Left hindlimb (tissue), 1 donor: ENCODE measurements at regions not wholly inside any gene's neighbourhood (a gene's known extent, or its start where the extent isn't known, plus 50 kb on each side); places are given as distances from the start of the nearest gene placed in this dataset.

ENCODE experiments used
- DNase-seq: peaks from one replicate; pipeline ENCODE4 v3.0.0-alpha.2; 2018

DNA sequence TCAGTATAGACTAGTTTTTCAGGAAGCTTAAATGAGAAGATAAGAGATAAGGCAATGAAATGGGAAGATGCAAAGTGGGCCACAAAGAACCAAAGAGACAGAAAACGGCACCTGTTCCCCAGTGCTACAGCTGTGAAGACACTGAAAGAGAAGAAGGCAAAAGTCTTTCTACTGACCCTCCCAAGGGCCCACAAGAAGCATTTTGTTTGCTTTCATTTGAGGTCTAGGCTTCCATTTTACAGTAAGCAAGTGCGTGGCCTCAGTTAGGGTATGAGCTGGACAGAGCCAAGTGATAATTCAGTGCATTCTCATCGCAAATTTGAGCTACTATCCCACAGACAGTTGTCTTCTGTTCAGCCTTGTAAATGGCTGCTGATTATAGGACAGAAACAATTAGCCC is 53.4 kb upstream of the STK17B start:
- no peak for DNase-seq

DNA sequence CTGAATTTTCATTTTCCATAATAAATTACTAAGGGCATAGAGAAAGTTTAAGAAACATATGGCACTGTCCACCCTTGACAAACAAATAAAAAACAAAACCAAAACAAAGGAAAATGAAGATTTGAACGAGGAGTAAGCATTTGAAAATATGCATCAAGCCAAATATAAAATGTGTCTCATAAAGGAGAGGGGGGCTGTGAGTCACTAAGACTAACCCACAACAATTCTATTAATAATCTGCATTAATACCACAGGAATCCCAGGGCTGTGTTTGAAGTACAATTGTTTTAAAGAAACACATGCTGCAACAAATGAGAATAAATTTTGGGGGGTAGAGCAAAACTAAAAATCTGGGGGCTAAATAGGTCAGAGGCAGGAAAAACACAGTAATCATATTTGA is 53.8 kb upstream of the STK17B start:
- no peak for DNase-seq

DNA sequence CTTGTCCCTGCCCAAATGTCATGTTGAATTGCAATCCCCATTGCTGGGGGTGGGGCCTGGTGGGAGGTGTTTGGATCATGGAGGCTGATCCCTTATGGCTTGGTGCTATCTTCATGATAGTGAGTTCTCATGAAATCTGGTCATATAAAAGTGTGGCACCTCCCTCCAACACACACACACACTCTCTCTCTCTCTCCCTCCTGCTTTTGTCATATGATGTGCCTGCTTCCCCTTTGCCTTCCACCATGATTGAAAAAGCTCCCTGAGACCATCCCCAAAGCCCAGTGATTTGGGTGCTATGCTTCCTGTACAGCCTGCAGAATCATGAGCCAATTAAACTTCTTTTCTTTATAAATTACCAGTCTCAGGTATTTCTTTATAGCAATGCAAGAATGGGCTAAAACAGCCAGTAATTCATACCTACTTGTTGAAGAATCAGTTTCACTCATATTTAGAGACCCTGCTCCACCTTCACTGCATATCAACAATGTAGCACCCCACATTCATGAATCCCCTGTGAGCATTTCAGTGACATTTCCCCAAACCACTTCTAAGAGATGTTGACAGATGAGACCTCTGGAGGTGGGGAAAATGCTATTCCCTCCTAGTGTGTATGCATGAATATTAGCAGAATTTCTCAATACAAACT is 54.8 kb upstream of the STK17B start:
- no peak for DNase-seq

DNA sequence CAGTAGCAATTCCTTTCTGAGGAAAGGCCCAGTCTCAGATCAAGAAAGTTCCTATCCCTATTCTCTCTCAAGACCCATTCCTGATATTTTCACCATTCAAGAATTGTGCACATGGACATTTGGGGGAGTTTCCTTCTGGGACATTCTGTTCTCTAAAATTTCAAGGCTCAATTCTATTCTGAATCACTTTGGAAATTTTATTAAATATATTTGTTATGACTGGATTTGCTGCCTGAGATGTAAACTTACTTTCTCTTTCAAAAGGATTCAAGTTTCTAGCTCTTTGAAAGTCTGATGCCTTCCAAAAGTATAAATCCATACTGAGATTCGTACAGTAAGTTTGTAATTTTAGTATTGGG is 55.3 kb upstream of the STK17B start:
- no peak for DNase-seq

DNA sequence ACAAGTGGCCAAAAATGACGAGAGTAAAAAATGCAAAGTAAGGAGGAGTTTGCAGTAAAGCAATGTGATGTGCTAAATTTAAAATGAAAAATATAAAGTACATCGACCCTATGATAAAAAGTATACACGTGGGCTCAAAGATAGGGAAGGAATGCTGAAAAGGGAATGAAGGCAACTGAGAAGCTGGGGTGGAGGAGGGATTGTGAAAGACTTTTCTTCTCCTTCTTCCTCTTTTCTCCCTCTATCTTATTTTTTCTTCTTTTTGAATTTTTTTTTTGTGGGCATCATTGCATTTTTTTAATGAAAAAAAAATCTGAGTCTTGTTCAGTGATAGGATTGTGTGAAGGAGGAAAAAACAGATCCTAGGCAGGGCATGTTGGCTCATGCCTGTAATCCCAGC is 57.6 kb upstream of the STK17B start:
- no peak for DNase-seq

DNA sequence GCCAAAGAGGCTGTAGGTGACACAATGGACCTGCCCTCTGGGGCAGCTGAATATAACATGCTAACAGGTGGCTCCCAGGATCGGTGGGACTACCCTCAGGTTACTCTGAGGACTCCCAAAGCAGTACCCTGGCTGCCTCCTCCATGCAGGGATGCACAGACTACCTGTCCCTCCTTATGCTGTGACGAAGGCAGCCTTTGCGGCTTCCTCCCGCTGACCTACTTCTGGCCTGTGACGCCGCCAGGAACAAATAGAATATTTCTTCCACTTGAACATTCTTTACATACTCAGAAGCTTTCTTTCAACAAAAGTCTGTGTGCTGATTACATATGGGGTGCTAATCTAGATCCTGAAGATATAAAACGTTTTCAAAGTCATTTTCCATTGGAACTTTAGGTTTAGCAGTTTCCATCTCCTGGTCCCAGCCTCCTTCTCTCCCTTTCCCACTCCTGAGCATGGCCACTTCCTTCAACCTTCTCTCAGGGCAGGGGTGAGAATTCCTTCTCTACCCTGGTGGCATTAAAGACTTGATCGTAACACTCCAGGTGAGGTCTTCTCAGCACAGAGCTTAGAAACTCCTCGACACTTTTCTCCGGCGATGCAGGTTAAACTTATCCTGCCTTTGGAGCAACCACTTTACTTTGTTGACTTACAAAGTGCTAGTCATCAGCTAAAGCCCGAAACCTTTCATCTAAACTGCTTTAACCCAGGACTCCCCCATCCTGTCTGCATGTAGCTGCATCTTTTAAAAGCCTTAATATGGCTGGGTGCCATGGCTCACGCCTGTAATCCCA is 58.9 kb upstream of the STK17B start:
- DNase-seq = no peak

DNA sequence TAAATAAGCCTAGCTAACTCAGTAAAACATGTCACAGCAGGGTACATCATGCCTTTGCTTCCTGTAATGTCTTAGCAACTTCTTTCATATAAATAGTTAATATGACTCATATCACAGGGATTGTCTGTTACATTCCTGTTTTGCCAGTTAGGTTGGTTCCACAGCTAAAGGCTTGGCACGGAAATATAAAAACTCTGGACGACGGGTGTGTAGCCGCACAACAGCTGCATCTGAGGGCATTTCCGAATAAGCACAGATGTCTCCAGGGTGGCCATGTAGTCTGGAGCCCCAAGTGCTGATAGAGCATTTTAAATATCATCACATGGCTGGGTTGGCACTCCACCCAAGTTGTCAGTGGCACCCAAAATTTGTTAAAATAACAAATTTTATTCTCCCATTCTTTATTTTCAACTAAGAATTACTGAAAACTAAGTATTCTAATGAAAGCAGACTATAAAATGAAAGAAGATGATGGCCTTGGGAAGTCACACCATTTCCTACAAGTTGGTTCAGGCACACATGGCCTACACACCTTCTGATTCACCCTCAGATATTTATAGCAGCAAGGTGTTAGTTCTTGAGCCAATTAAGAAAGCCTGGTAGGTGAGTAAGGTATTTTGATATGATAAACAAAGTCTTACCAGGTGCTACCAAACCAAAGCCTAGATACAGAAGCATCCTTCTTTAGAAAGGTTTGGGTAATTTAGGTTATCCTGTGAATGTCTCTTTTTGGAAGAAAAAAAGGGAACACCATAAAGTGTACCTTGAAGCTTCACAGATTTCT is 61.8 kb upstream of the STK17B start:
- peak; percentile 75 for DNase-seq

DNA sequence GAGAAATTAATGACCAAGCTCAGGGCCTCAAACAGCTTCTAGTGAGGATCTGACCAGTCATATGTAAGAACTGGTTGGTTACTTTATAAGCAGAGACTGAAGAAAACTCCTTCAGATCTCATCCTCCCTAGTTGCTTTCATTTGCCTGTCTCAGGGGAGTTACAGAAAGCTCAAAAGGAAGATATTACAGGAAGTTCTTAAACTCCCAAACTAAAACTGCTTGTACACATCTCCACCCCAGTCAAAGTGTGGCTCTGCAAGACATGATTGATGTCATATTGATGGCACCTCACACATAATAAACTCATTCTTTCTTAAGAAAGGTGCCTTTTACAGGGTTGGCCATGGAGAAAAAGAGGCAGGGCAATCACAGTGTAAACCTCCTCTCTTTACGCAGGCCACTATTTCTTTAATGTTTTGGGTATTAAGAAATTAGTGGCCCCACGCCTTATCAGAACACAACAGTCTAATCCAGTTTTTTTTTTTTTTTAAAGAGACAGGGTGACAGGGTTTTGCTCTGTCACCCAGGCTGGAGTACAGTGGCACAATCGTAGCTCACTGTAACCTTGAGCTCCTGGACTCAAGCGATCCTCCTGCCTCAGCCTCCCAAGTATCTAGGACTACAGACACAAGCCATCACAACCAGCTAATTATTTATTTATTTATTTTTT is 62.6 kb upstream of the STK17B start:
- DNase-seq = no peak

DNA sequence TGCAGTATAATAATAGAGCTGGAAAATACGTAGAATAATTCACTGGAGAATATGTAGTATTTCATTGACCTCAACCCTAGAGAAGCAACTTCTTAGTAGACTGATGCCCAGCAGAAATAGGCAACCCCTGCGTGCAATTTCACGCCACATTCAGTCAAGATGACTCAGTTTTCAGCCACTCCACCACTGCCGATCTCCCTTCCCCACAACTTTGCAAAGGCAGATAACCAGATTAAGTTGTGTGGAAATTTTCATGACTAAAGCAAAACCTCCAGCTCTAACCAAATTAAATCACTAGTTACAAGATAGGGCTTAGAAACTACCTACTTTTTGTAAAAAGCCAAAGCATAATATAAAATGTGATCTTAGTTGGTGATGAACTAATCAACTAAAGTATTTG is 63.3 kb upstream of the STK17B start:
- DNase-seq = no peak

DNA sequence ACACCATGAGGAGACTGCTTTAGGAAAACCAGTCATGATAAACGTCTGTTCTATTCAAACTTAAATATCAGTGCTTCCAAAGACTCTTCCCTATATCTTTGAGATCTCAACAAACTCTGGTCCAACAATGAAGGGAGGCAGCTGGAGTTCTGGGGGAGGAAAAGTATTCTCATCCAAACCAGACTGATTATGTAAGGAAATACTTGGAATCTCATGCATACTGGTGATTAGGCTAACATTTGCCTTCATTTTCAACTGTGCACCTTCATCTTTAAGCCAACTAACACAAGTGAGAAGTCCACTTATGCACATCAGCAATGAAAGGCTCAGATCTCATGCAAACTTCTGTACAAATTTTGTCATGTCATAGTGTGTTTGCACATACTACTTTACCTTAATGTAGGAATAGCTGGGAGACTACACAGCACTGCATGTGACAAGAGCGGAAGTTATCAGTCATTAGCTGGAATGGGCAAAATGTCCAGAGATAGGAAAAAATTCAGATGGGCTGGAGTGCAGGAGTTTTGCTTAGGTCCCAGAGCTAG is 67.5 kb upstream of the STK17B start:
- no peak for DNase-seq

DNA sequence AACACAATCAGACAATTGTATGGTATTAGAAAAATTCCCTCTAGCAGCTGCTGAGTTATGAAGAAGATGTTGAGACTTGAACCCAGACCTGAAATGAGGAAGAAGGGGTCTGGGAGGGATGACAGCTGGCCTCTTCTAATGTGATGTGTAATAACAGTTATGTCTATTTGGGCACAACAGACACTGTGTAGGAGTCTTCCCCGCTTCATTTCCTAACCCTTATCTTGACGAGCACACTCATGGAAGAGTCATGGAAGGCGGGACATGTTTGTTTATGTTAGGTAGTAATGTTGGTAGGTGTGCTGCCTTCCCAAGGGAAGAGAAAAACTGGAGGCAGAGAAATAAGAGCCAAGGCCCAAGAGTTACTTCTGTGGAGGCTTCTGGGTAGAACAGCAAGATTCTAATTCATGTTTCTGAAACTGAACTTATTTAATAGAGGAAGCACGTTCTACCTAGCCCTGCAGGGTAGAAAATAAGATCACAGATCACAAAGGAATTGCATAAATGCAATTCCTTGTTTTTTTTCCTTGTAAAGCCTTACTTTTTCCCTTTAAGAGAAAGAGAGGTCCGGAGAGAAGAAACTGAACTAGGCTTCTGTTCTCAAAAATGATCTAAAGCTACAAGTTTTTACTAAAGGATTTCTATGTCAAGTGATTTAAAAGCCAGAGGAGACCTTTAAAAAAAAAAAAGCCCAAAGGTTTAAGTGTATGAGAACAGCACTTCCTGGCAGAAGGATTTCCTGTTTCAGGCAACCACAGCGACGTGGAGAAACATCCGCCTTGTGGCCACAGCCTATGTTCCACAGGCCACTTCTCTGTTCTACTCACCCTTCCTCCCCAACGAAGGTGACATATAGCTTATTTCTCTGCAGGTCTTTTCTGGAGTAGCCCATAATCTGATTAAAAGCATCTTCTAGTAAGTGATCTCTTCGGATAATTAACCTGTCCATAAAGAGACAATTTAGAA is 68.5 kb upstream of the STK17B start:
- DNase-seq = peak; percentile 45

DNA sequence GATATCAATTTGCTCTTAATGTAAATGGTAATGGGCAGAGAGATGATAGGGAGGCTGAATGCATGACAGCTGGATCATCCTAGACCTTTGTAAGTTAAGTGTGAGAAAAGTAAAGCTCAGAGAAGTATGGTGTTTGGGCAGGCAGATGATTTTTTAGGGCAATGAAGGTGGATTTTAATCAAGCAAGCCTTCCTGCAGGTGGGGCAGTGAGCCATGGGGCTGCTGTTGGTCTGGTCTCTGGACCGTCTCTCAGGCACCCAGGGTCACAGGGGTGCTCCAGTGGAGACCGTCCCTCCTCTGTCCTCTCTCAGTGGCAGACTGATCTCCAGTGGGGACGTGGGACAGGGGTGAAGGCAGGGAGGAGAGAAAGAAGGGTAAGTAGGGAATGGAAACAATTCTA is 69.8 kb upstream of the STK17B start:
- no peak for DNase-seq

DNA sequence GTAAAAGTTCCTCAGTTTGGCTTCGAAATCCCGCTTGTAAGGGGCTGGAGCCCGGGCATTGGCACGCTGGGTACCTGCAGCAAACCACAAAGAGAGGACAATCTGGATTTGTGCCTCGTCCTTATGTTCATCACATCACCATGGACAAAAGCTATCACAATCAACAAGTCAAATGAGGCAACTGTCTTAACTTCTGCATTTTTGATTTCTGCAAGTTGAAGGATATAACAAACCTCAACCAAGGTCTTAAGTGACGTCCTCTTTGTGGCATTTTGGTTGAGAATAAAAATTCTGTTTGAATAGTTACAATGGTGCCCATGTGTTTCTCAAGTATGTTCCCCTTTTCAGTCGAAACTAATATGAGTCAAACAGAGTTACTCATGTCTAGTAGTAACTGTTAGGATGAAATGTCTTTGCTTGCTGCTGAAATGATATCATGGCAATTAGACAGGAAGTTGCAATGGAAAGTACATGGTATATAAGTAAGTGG is 70.8 kb upstream of the STK17B start:
- no peak for DNase-seq

DNA sequence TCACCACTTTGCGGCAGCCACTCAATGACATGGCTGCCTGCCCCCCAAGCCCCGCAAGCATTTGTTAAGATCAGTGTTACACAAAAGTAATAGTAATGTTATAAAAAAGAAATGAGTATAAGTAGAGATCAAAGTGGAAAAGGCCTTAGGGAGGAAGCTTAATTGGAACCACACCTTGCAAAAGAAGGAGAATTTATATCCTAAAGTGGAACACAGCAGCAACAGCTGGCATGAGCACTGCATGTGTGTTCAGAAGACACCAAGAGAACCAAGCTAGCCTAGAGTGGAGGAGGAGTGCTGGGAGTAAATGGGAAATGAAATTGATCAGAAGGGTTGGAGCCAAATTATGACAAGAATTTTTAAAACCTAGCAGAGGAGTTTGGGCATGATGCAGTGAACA is 73.1 kb upstream of the STK17B start:
- no peak for DNase-seq

DNA sequence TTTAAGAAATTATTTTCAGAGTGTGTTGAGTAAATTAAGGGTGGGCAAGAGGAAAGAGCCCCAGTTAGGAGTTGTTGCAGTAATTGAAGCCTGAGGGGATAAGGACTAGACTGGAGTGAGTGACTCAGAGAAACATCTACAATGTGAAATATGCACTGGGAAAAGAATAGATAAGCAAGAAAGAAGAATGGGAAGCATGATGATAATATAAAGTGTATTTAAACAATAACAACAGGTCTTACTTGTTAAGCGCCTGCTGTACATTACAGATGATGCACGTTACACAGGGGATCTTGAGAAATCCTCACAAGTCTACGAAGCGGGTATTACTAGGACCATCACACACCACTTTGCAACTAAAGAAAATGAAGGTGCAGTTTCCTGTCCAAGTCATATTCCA is 73.6 kb upstream of the STK17B start:
- DNase-seq = no peak

DNA sequence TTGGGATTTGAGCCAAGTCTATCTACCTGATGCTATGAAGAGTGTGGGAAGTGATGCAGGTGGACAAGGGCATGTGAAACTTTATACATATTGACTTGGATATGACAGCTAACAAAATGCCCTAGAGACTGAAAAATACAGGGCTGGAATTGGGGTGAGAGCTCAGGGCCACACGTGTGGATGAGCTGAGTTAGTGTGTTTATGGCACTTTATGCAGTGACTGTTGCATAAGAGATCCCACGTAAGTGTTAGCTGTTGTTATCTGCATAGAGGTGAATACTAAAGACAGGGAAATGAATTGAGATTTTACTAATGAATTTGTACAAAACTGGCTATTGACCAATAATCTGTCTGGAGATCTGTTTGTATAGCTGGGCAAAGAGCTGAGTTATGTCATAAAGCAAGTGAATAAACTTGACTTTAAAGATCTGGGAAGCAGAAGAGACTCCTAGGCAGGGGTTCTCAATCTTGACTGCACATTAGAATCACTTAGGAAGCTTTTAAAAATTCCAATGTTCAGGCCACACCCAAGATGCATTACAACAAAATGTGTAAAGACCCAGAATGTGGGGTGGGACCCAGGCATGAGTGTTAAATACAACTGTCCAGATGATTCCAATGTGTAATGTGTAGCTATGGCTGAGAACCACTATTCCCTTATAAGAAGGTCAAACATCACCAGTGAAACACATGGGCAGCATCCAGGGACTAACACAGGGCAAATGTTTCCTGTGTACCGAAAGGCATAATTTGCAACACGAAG is 74.2 kb upstream of the STK17B start:
- DNase-seq = no peak

DNA sequence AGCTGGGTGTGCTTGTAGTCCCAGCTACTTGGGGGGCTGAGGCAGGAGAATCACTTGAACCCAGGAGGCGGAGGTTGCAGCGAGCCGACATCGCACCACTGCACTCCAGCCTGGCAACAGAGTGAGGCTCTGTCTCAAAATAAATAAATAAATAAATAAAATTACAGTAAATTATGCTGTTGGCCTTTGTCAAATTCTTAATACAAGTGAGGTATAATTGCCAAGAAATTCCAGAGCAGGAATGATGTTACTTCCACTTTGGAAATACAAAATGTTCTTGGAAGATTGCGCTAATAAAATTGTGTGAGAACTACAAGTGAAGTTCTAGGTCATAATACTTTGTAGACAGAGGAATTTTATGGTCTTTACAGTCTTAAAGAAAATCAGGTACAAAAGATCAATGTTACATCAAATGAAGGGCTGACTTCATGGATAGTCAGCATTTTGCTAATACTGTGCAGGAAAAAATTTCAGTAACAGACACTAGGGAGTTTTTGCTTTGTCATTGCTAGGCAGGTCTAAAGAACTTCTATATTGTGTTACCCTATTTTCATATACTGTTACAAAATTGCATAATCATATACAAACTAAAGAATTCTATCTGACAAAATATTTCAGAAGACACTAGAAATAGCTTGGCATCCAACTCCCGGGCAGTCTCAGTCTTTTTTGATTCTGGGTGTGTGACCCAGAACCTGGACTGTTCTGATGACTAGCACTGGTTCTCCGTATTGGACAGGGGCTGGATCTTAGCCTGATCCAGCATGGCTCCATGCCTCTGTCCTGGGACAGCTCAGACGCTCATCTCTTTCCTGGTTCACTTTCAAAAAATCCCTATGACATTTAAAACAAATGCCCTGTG is 76.0 kb upstream of the STK17B start:
- DNase-seq = no peak

DNA sequence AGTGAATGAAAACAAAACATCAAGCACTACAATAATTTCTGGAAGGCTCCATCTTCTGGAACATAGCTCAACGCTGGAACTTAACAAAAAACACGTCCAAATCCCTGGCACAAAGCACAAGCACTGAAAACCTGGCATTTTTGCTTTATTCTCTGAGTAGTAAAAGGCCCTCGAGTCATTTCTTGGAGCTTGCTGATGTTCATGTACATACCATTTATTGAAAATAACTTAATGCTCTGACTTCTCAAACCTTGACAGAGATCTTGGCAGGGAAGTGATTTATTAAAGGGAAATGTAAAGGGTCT is 76.5 kb upstream of the STK17B start:
- no peak for DNase-seq

DNA sequence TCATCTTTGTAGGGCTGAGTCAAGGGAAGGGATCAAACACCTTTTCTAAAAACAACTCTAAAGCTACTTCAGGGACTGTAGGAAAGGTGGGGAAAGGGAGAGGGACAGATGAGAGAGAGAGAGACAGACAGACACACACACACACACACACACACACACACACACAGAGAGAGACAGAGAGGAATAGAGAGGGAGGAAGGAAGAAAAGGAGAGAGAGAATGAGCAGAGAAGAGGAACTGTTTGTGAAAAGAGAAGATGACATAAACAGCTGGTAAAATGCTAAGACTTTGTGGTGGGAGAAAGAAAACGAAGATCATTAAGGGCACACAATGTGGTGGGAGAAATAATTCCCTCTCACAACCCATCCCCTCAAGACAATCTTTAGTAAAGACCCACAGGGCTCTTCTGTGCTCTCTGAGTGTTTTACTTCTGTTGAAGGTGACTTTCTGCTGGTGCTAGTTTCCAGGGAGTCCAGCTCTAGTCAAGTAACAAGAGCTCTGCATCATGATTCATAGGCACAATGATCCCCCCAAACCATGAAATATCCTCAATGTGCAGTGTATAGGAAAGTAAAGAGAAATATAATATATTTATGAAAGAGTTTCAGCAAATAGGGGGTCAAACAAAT is 77.2 kb upstream of the STK17B start:
- DNase-seq = no peak

DNA sequence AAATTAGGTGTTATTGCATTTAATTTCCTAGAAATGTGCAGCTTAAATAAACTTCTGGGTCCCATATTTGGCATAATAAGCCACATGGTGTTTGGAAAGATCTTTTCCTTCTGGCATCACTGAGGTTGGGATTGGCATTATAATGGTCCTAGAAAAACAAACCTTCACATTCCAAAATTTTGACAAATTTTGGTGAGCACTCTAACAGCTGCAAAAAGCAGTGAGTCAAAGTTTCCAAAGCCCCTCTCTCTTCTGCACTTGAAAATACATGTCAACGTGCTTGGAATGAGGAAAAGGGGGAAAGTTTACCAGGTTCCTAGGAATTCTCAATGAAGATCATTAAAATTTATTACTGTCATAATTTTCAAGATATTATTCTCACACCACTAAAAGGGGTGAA is 77.8 kb upstream of the STK17B start:
- no peak for DNase-seq
